Right atrium auricular region (tissue), 2 donors: ENCODE measurements at regions not wholly inside any gene's neighbourhood (a gene's known extent, or its start where the extent isn't known, plus 50 kb on each side); places are given as distances from the start of the nearest gene placed in this dataset.

ENCODE experiments used
- DNase-seq: peaks from one replicate; pipeline ENCODE4 v3.0.0-alpha.2; 2019; ENCODE audit warnings: low spot score
- H3K27ac ChIP-seq, 2 donors: fragments of 200-600 bp; sonication (generic); 1 replicate in 1 of 2; 2 replicates in 1 of 2; pipeline ENCODE4 v1.5.1; 2016 to 2019
- H3K27me3 ChIP-seq, 2 donors: fragments of 200-600 bp; sonication (generic); one replicate each; pipeline versions ENCODE4 v1.5.1 to v1.6.0; 2017 to 2019
- H3K36me3 ChIP-seq: fragments of 200-600 bp; sonication (generic); one replicate; pipeline ENCODE4 v1.5.1; 2016
- H3K4me1 ChIP-seq, 2 donors: fragments of 200-600 bp; sonication (generic); one replicate each; pipeline versions ENCODE4 v1.5.1 to v1.6.0; 2017 to 2019
- H3K4me3 ChIP-seq, 2 donors: fragments of 200-600 bp; sonication (generic); 1 replicate in 1 of 2; 2 replicates in 1 of 2; pipeline ENCODE4 v1.5.1; 2017 to 2019; ENCODE audit warnings: mild to moderate bottlenecking in 1 of 2, moderate library complexity in 1 of 2
- H3K9me3 ChIP-seq, 2 donors: fragments of 200-600 bp; sonication (generic); one replicate each; pipeline ENCODE4 v1.5.1; 2019
- CTCF ChIP-seq, 2 donors: fragments of 200-600 bp; sonication (generic); IDR thresholded peaks; one replicate each; pipeline ENCODE4 v1.5.1; 2019; ENCODE audit warnings: antibody characterized with exemption in 2 of 2

- Histone ChIP-seq H3K9me3 (no peaks in the 10 kb centered on the region), H3K4me1 (no peaks in the 10 kb centered on the region), H3K36me3 (no peaks in the 10 kb centered on the region), H3K4me3 (no peak overlapping the region), H3K27me3 (no peaks in the 10 kb centered on the region), H3K27ac (no peak overlapping the region)
- no peak for DNase-seq
- no peak for TF ChIP-seq CTCF (IDR thresholded peaks at IDR 0.05)
These were observed 351.7 kb upstream of the FAM241A start for GRCh38 chr4:111793433-111794091.

- no peak for DNase-seq
- H3K36me3 ChIP-seq: no peaks in the 10 kb centered on the region
- H3K27me3 ChIP-seq: no peaks in the 10 kb centered on the region
- H3K9me3 ChIP-seq: no peaks in the 10 kb centered on the region
- H3K27ac ChIP-seq: no peak overlapping the region
- no peaks in the 10 kb centered on the region for H3K4me1 ChIP-seq
- H3K4me3 ChIP-seq: no peak overlapping the region
- TF ChIP-seq CTCF (IDR thresholded peaks at IDR 0.05): no peak
These were observed 347.6 kb upstream of the FAM241A start for GRCh38 chr4:111797455-111798163.

- H3K4me1 ChIP-seq: no peaks in the 10 kb centered on the region
- H3K27ac ChIP-seq: no peak overlapping the region
- TF ChIP-seq CTCF (IDR thresholded peaks at IDR 0.05): no peak
- no peak overlapping the region for H3K4me3 ChIP-seq
- no peak for DNase-seq
- H3K27me3 ChIP-seq: no peaks in the 10 kb centered on the region
- no peaks in the 10 kb centered on the region for H3K36me3 ChIP-seq
- H3K9me3 ChIP-seq: no peaks in the 10 kb centered on the region
These were observed 346.4 kb upstream of the FAM241A start for GRCh38 chr4:111798840-111799239.

GRCh38 chr4:111800551-111800950, 344.7 kb upstream of the FAM241A start:
- Histone ChIP-seq H3K27me3 (no peaks in the 10 kb centered on the region), H3K36me3 (no peaks in the 10 kb centered on the region), H3K4me3 (no peak overlapping the region), H3K4me1 (no peaks in the 10 kb centered on the region), H3K27ac (no peak overlapping the region), H3K9me3 (no peaks in the 10 kb centered on the region)
- no peak for DNase-seq
- TF ChIP-seq CTCF (IDR thresholded peaks at IDR 0.05): no peak

- no peak overlapping the region for H3K27ac ChIP-seq
- H3K36me3 ChIP-seq: no peaks in the 10 kb centered on the region
- DNase-seq: no peak
- TF ChIP-seq CTCF (IDR thresholded peaks at IDR 0.05): no peak
- H3K9me3 ChIP-seq: no peaks in the 10 kb centered on the region
- no peak overlapping the region for H3K4me3 ChIP-seq
- H3K4me1 ChIP-seq: no peaks in the 10 kb centered on the region
- no peaks in the 10 kb centered on the region for H3K27me3 ChIP-seq
These were observed 343.1 kb upstream of the FAM241A start for GRCh38 chr4:111802191-111802590.
